Erythroblast (primary cell): ENCODE measurements at regions not wholly inside any gene's neighbourhood (a gene's known extent, or its start where the extent isn't known, plus 50 kb on each side); places are given as distances from the start of the nearest gene placed in this dataset.

Experiments
- GATA1 ChIP-seq: IDR thresholded peaks from 2 replicates; pipeline ENCODE4 v1.6.1; 2011; ENCODE audit warnings: low read depth, mild to moderate bottlenecking, control low read depth, low read length, moderate library complexity
- POLR2A ChIP-seq: IDR thresholded peaks from 2 replicates; pipeline ENCODE4 v1.6.1; 2011; ENCODE audit warnings: mild to moderate bottlenecking, low read length

- TF ChIP-seq POLR2A (no peak), GATA1 (no peak)
These were observed 273.8 kb upstream of the SNX7 start for GRCh38 chr1:98387701-98388100.
